ENCODE measurements at regions not wholly inside any gene's neighbourhood (a gene's known extent, or its start where the extent isn't known, plus 50 kb on each side); places are given as distances from the start of the nearest gene placed in this dataset.

GRCh38 chr9:90547896-90548295, 94.7 kb downstream of the DIRAS2 start:
- peaks cover 0 to 4% (median 0%) of the 10 kb centered on the region in 4 donors for H3K4me1 ChIP-seq
- no peaks in the 10 kb centered on the region for H3K36me3 ChIP-seq
- no peaks in the 10 kb centered on the region for H3K27me3 ChIP-seq
- 91 to 94% methylated on average over 2 of the region's 2 CpGs for WGBS, 2 donors (ENCODE audit: low coverage in 1 of 2)
- intact Hi-C loops (cut with DNase I; ENCODE audit: low total_unique reads): no loop called here
- TF ChIP-seq POLR2AphosphoS5 (IDR thresholded peaks at IDR 0.05) (no peak), CTCF (IDR thresholded peaks at IDR 0.05) (no peak), POLR2A (IDR thresholded peaks at IDR 0.05) (no peak), EP300 (IDR thresholded peaks at IDR 0.05; ENCODE audit: low read depth) (no peak)
- no peaks in the 10 kb centered on the region for H3K9me3 ChIP-seq
- no peak overlapping the region for H3K4me3 ChIP-seq
- no peak for DNase-seq
- no peak overlapping the region for H3K27ac ChIP-seq
- in situ Hi-C loops (cut with MboI; ENCODE audit: low pct_ligation_motif_present in 1 of 4, low pct_unique_long_range_greater_than_20kb in 1 of 4, low sequenced_read_pairs in 3 of 4): no loop called here

- Histone ChIP-seq H3K36me3 (no peaks in the 10 kb centered on the region), H3K27ac (no peak overlapping the region), H3K4me3 (no peak overlapping the region), H3K4me1 (no peaks in the 10 kb centered on the region), H3K27me3 (no peaks in the 10 kb centered on the region), H3K9me3 (no peaks in the 10 kb centered on the region)
- TF ChIP-seq EP300 (IDR thresholded peaks at IDR 0.05; ENCODE audit: low read depth) (no peak), POLR2AphosphoS5 (IDR thresholded peaks at IDR 0.05) (no peak), CTCF (IDR thresholded peaks at IDR 0.05) (no peak), POLR2A (IDR thresholded peaks at IDR 0.05) (no peak)
- in situ Hi-C loops (cut with MboI; ENCODE audit: low pct_ligation_motif_present in 1 of 4, low pct_unique_long_range_greater_than_20kb in 1 of 4, low sequenced_read_pairs in 3 of 4): no loop called here
- DNase-seq: peak; percentile 24
- 60 to 86% methylated on average over 1 of the region's 1 CpG for WGBS, 2 donors (ENCODE audit: low coverage in 1 of 2)
- intact Hi-C loops (cut with DNase I; ENCODE audit: low total_unique reads): no loop called here
Observed at GRCh38 chr9:90552317-90552716, 90.3 kb downstream of the DIRAS2 start.

GRCh38 chr9:90555351-90556057, 87.1 kb downstream of the DIRAS2 start:
- intact Hi-C loops (cut with DNase I; ENCODE audit: low total_unique reads) (no loop called here), in situ Hi-C loops (cut with MboI; ENCODE audit: low pct_ligation_motif_present in 1 of 4, low pct_unique_long_range_greater_than_20kb in 1 of 4, low sequenced_read_pairs in 3 of 4) (no loop called here)
- Histone ChIP-seq H3K36me3 (no peaks in the 10 kb centered on the region), H3K27ac (no peak overlapping the region), H3K27me3 (no peaks in the 10 kb centered on the region), H3K9me3 (no peaks in the 10 kb centered on the region), H3K4me3 (no peak overlapping the region), H3K4me1 (no peaks in the 10 kb centered on the region)
- no peak for DNase-seq
- 37 to 46% methylated on average over 5 to 7 of the region's 7 CpGs for WGBS, 2 donors (ENCODE audit: low coverage in 1 of 2)
- TF ChIP-seq CTCF (IDR thresholded peaks at IDR 0.05): no peak
- TF ChIP-seq EP300 (IDR thresholded peaks at IDR 0.05; ENCODE audit: low read depth): no peak
- no peak for TF ChIP-seq POLR2A (IDR thresholded peaks at IDR 0.05)
- no peak for TF ChIP-seq POLR2AphosphoS5 (IDR thresholded peaks at IDR 0.05)

- intact Hi-C loops (cut with DNase I; ENCODE audit: low total_unique reads) (no loop called here), in situ Hi-C loops (cut with MboI; ENCODE audit: low pct_ligation_motif_present in 1 of 4, low pct_unique_long_range_greater_than_20kb in 1 of 4, low sequenced_read_pairs in 3 of 4) (no loop called here)
- DNase-seq: no peak
- Histone ChIP-seq H3K4me3 (no peak overlapping the region), H3K36me3 (no peaks in the 10 kb centered on the region), H3K27ac (no peak overlapping the region), H3K9me3 (no peaks in the 10 kb centered on the region), H3K4me1 (no peaks in the 10 kb centered on the region), H3K27me3 (no peaks in the 10 kb centered on the region)
- 77 to 80% methylated on average over 5 of the region's 5 CpGs for WGBS, 2 donors (ENCODE audit: low coverage in 1 of 2)
- no peak for TF ChIP-seq POLR2A (IDR thresholded peaks at IDR 0.05)
- no peak for TF ChIP-seq CTCF (IDR thresholded peaks at IDR 0.05)
- TF ChIP-seq EP300 (IDR thresholded peaks at IDR 0.05; ENCODE audit: low read depth): no peak
- TF ChIP-seq POLR2AphosphoS5 (IDR thresholded peaks at IDR 0.05): no peak
Observed at GRCh38 chr9:90556897-90557675, 85.5 kb downstream of the DIRAS2 start.
